SK-N-DZ (cell line): ENCODE measurements at regions not wholly inside any gene's neighbourhood (a gene's known extent, or its start where the extent isn't known, plus 50 kb on each side); places are given as distances from the start of the nearest gene placed in this dataset.
"Not testable (repeated sequence)": the region's sequence is repeated elsewhere in the genome, so short reads cannot be mapped to it uniquely, and the experiment has no call there.

Source experiments
- DNase-seq: peaks from one replicate; pipeline ENCODE4 v3.0.0-alpha.2; 2015; ENCODE audit warnings: low spot score

GRCh38 chr18:30828700-30829099 lies 213.8 kb downstream of the DSC3 start:
- DNase-seq: no peak

- no peak for DNase-seq
Measured at GRCh38 chr18:30819619-30820018, 222.9 kb downstream of the DSC3 start.

GRCh38 chr18:30814446-30814845 lies 228.1 kb downstream of the DSC3 start:
- no peak for DNase-seq

- no peak for DNase-seq
Measured at GRCh38 chr18:30811580-30811979, 231.0 kb downstream of the DSC3 start.

GRCh38 chr18:30810580-30810979 lies 232.0 kb downstream of the DSC3 start:
- DNase-seq: no peak

GRCh38 chr18:30806823-30807222 lies 235.7 kb downstream of the DSC3 start:
- DNase-seq: no peak

- DNase-seq: no peak
Measured at GRCh38 chr18:30800800-30801199, 241.7 kb downstream of the DSC3 start.

- no peak for DNase-seq
Measured at GRCh38 chr18:30792051-30792450, 250.5 kb downstream of the DSC3 start.

- not testable (repeated sequence) for DNase-seq
Measured at GRCh38 chr18:30788411-30788991, 254.0 kb downstream of the DSC3 start.

- DNase-seq: no peak
Measured at GRCh38 chr18:30787410-30787809, 255.1 kb downstream of the DSC3 start.

- DNase-seq: no peak
Measured at GRCh38 chr18:30781601-30782000, 260.9 kb downstream of the DSC3 start.

GRCh38 chr18:30775629-30776028 lies 266.9 kb downstream of the DSC3 start:
- DNase-seq: no peak

- not testable (repeated sequence) for DNase-seq
Measured at GRCh38 chr18:30772170-30772569, 270.4 kb downstream of the DSC3 start.

- no peak for DNase-seq
Measured at GRCh38 chr18:30766053-30766452, 276.5 kb downstream of the DSC3 start.

GRCh38 chr18:30765247-30765646 lies 277.3 kb downstream of the DSC3 start:
- DNase-seq: no peak

- DNase-seq: no peak
Measured at GRCh38 chr18:30763902-30764350, 278.6 kb downstream of the DSC3 start.

- DNase-seq: no peak
Measured at GRCh38 chr18:30754846-30755245, 287.7 kb downstream of the DSC3 start.

- no peak for DNase-seq
Measured at GRCh38 chr18:30748541-30748940, 294.0 kb downstream of the DSC3 start.

GRCh38 chr18:30746224-30746623 lies 296.3 kb downstream of the DSC3 start:
- no peak for DNase-seq

GRCh38 chr18:30743033-30743432 lies 299.5 kb downstream of the DSC3 start:
- no peak for DNase-seq

GRCh38 chr18:30730915-30731314 lies 311.6 kb downstream of the DSC3 start:
- DNase-seq: no peak

- no peak for DNase-seq
Measured at GRCh38 chr18:30727849-30728248, 314.7 kb downstream of the DSC3 start.

- DNase-seq: no peak
Measured at GRCh38 chr18:30713299-30713698, 329.2 kb downstream of the DSC3 start.

GRCh38 chr18:30712383-30712782 lies 330.2 kb downstream of the DSC3 start:
- DNase-seq: no peak
